ENCODE measurements at regions not wholly inside any gene's neighbourhood (a gene's known extent, or its start where the extent isn't known, plus 50 kb on each side); places are given as distances from the start of the nearest gene placed in this dataset.

DNA sequence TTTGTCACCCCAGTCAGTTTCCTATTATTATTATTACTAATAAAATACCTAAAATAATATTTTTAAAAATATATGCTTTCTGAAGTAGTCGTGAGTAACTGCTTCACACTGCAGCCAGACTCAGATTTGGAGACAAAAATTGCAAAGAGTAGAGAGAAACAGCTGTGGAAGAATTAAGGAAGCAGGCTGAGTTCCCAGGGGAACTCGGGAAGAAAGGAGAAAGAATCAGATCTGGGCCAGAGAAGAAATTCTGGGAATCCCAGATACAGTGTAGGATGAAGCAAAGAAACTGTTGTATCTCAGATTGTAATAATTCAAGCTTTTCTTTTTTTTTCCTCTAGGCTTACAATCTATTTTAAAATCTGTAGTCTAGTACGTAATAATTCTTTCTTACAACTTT, 182.3 kb downstream of the FTCDNL1 start:
- H3K4me3 ChIP-seq (replicated peaks in 1 of 3; ENCODE audit: insufficient read depth in 1 of 3, low read depth in 1 of 3, low read length in 3 of 3): no peak overlapping the region
- H4K20me1 ChIP-seq (replicated peaks; ENCODE audit: control insufficient read depth, extremely low read depth, insufficient read depth, low read length): no peaks in the 10 kb centered on the region
- H3K4me1 ChIP-seq (ENCODE audit: control insufficient read depth, extremely low read depth, insufficient read depth, low read length): no peaks in the 10 kb centered on the region
- no peak overlapping the region for H3K4me2 ChIP-seq (ENCODE audit: insufficient read depth, low read length)
- intact Hi-C loops (cut with micrococcal nuclease) (no loop called here), dilution Hi-C loops (cut with MboI; ENCODE audit: extremely low pct_ligation_motif_present, low sequenced_read_pairs) (no loop called here)
- no peak for TF ChIP-seq JUN (IDR thresholded peaks at IDR 0.05; ENCODE audit: borderline replicate concordance, insufficient read depth, insufficient read length, low read depth)
- TF ChIP-seq, protein P1, sequence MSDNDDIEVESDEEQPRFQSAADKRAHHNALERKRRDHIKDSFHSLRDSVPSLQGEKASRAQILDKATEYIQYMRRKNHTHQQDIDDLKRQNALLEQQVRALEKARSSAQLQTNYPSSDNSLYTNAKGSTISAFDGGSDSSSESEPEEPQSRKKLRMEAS (IDR thresholded peaks at IDR 0.05; ENCODE audit: insufficient read depth, insufficient read length): no peak
- TF ChIP-seq, protein P2, sequence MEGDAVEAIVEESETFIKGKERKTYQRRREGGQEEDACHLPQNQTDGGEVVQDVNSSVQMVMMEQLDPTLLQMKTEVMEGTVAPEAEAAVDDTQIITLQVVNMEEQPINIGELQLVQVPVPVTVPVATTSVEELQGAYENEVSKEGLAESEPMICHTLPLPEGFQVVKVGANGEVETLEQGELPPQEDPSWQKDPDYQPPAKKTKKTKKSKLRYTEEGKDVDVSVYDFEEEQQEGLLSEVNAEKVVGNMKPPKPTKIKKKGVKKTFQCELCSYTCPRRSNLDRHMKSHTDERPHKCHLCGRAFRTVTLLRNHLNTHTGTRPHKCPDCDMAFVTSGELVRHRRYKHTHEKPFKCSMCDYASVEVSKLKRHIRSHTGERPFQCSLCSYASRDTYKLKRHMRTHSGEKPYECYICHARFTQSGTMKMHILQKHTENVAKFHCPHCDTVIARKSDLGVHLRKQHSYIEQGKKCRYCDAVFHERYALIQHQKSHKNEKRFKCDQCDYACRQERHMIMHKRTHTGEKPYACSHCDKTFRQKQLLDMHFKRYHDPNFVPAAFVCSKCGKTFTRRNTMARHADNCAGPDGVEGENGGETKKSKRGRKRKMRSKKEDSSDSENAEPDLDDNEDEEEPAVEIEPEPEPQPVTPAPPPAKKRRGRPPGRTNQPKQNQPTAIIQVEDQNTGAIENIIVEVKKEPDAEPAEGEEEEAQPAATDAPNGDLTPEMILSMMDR (IDR thresholded peaks at IDR 0.05; ENCODE audit: extremely low read depth in 1 of 2, insufficient read depth in 1 of 2, low read depth in 1 of 2, low read length in 2 of 2): no peak
- no peak for TF ChIP-seq MYC (IDR thresholded peaks at IDR 0.05; ENCODE audit: low read depth, low read length)
- TF ChIP-seq POLR2AphosphoS5 (IDR thresholded peaks at IDR 0.05; ENCODE audit: insufficient read depth, low read depth, low read length): no peak
- H3K27ac ChIP-seq (ENCODE audit: insufficient read depth, low read depth, low read length): no peak overlapping the region
- BruUV-seq (replicated peaks): no TSS peak
- no peak overlapping the region for H3K9ac ChIP-seq (replicated peaks; ENCODE audit: extremely low read depth, insufficient read depth, low read length)
- no peaks in the 10 kb centered on the region for H3K79me2 ChIP-seq (ENCODE audit: control insufficient read depth, insufficient read depth, low read length)
- no peak overlapping the region for H2AFZ ChIP-seq (ENCODE audit: low read depth, low read length)
- DNase-seq (ENCODE audit: low read depth, low spot score) (no peak), FAIRE-seq (no peak)
- CTCF ChIA-PET: no interaction called here
- no peaks in the 10 kb centered on the region for H3K36me3 ChIP-seq (ENCODE audit: control insufficient read depth in 2 of 2, extremely low read depth in 1 of 2, insufficient read depth in 2 of 2, low read length in 2 of 2)
- no peaks in the 10 kb centered on the region for H3K9me1 ChIP-seq (replicated peaks; ENCODE audit: control insufficient read depth, extremely low read depth, insufficient read depth, low read length)
- POLR2A ChIA-PET: no interaction called here
- H3K9me3 ChIP-seq (replicated peaks; ENCODE audit: control insufficient read depth, insufficient read depth, low read length): no peaks in the 10 kb centered on the region
- H3K27me3 ChIP-seq (ENCODE audit: control insufficient read depth in 2 of 2, insufficient read depth in 2 of 2, low read length in 2 of 2): no peaks in the 10 kb centered on the region

DNA sequence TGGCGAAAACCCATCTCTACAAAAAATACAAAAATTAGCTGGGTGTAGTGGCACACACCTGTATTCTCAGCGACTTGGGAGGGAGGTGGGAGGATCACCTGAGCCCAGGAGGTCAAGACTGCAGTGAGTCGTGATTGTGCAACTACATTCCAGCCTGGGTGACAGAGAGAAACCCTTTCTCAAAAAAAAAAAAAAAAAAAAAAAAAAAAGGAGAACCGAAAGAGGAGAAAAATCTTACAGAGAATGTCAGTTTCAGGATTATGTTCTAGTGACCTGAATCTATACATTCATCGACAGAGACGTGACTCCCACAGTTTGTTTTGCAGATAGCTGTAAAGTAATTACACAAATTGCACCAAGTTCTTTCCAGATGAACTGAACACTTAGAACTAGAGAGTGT, 187.8 kb downstream of the FTCDNL1 start:
- TF ChIP-seq MYC (IDR thresholded peaks at IDR 0.05; ENCODE audit: low read depth, low read length) (no peak), EZH2 (IDR thresholded peaks at IDR 0.05; ENCODE audit: borderline replicate concordance, low read depth, low read length, severe bottlenecking) (no peak), POLR2AphosphoS5 (IDR thresholded peaks at IDR 0.05; ENCODE audit: insufficient read depth, low read depth, low read length) (no peak), POLR2A (IDR thresholded peaks at IDR 0.05; ENCODE audit: low read depth, low read length) (no peak), FOS (IDR thresholded peaks at IDR 0.05; ENCODE audit: borderline replicate concordance, insufficient read depth, low read length) (no peak), JUN (IDR thresholded peaks at IDR 0.05; ENCODE audit: borderline replicate concordance, insufficient read depth, insufficient read length, low read depth) (no peak), GATA2 (IDR thresholded peaks at IDR 0.05; ENCODE audit: insufficient read depth, insufficient read length, low read depth, low read length) (no peak)
- TF ChIP-seq, protein P2 (IDR thresholded peaks at IDR 0.05; ENCODE audit: extremely low read depth in 1 of 2, insufficient read depth in 1 of 2, low read depth in 1 of 2, low read length in 2 of 2): no peak
- TF ChIP-seq, protein P1 (IDR thresholded peaks at IDR 0.05; ENCODE audit: insufficient read depth, insufficient read length): no peak
- Histone ChIP-seq H3K27me3 (ENCODE audit: control insufficient read depth in 2 of 2, insufficient read depth in 2 of 2, low read length in 2 of 2) (no peaks in the 10 kb centered on the region), H3K9ac (replicated peaks; ENCODE audit: extremely low read depth, insufficient read depth, low read length) (no peak overlapping the region), H3K4me3 (replicated peaks in 1 of 3; ENCODE audit: insufficient read depth in 1 of 3, low read depth in 1 of 3, low read length in 3 of 3) (no peak overlapping the region), H3K9me3 (replicated peaks; ENCODE audit: control insufficient read depth, insufficient read depth, low read length) (no peaks in the 10 kb centered on the region), H3K79me2 (ENCODE audit: control insufficient read depth, insufficient read depth, low read length) (no peaks in the 10 kb centered on the region), H3K9me1 (replicated peaks; ENCODE audit: control insufficient read depth, extremely low read depth, insufficient read depth, low read length) (no peaks in the 10 kb centered on the region), H4K20me1 (replicated peaks; ENCODE audit: control insufficient read depth, extremely low read depth, insufficient read depth, low read length) (no peaks in the 10 kb centered on the region), H3K4me1 (ENCODE audit: control insufficient read depth, extremely low read depth, insufficient read depth, low read length) (no peaks in the 10 kb centered on the region), H3K36me3 (ENCODE audit: control insufficient read depth in 2 of 2, extremely low read depth in 1 of 2, insufficient read depth in 2 of 2, low read length in 2 of 2) (no peaks in the 10 kb centered on the region), H2AFZ (ENCODE audit: low read depth, low read length) (no peak overlapping the region), H3K27ac (ENCODE audit: insufficient read depth, low read depth, low read length) (no peak overlapping the region), H3K4me2 (ENCODE audit: insufficient read depth, low read length) (no peak overlapping the region)
- BruUV-seq (replicated peaks): no TSS peak
- intact Hi-C loops (cut with micrococcal nuclease) (no loop called here), dilution Hi-C loops (cut with MboI; ENCODE audit: extremely low pct_ligation_motif_present, low sequenced_read_pairs) (no loop called here)
- CTCF ChIA-PET: interaction anchor here (0.8 kb wide), 1 partner anchor 1134 kb away, joined by 3 read pairs; no protein-coding TSS in a partner anchor
- FAIRE-seq (no peak), DNase-seq (ENCODE audit: low read depth, low spot score) (no peak)
- POLR2A ChIA-PET: no interaction called here

Measured in endothelial cell of umbilical vein (primary cell).